ENCODE measurements at regions not wholly inside any gene's neighbourhood (a gene's known extent, or its start where the extent isn't known, plus 50 kb on each side); places are given as distances from the start of the nearest gene placed in this dataset.

GRCh38 chr20:58096880-58097423, 131.5 kb downstream of the ANKRD60 start:
- no peak overlapping the region for H4K8ac ChIP-seq (ENCODE audit: extremely low read depth, insufficient read depth, low read length)
- H3K4me2 ChIP-seq (ENCODE audit: insufficient read depth in 1 of 2, low read depth in 2 of 2, low read length in 2 of 2), result no peak overlapping the region
- H2BK5ac ChIP-seq (ENCODE audit: low read depth, low read length), result no peak overlapping the region
- peak in 1 of 2 experiments; percentile 20 for DNase-seq (ENCODE audit: low read depth in 1 of 2, low spot score in 2 of 2)
- no peak overlapping the region for H4K91ac ChIP-seq (replicated peaks; ENCODE audit: insufficient read length, low read length)
- H2BK15ac ChIP-seq (ENCODE audit: low read length), result no peak overlapping the region
- H3K4me1 ChIP-seq (replicated peaks in 1 of 4; ENCODE audit: control insufficient read depth in 3 of 4, insufficient read depth in 4 of 4, low read length in 3 of 4), result no peaks in the 10 kb centered on the region
- POLR2A ChIA-PET (ENCODE audit: partially characterized antibody), result no interaction called here
- H2AFZ ChIP-seq (ENCODE audit: low read length), result no peak overlapping the region
- TF ChIP-seq GABPA (IDR thresholded peaks at IDR 0.05; ENCODE audit: borderline replicate concordance, insufficient read depth, low read length), result no peak
- TF ChIP-seq HDAC2 (IDR thresholded peaks at IDR 0.05; ENCODE audit: borderline replicate concordance in 1 of 2, low read depth in 2 of 2, low read length in 2 of 2), result no peak
- no peak for TF ChIP-seq SP2 (IDR thresholded peaks at IDR 0.05; ENCODE audit: low read length)
- no peak for TF ChIP-seq MAX (IDR thresholded peaks at IDR 0.05)
- H3K23ac ChIP-seq (ENCODE audit: insufficient read length), result no peak overlapping the region
- no peaks in the 10 kb centered on the region for H3K36me3 ChIP-seq (ENCODE audit: control insufficient read depth in 2 of 4, insufficient read depth in 4 of 4, low read length in 3 of 4)
- no peak overlapping the region for H3K18ac ChIP-seq (ENCODE audit: extremely low read depth, low read length)
- H2AK5ac ChIP-seq (ENCODE audit: low read depth, low read length), result no peak overlapping the region
- no peak overlapping the region for H2BK120ac ChIP-seq (replicated peaks; ENCODE audit: low read depth, low read length)
- H3K9me3 ChIP-seq (ENCODE audit: insufficient read depth in 2 of 2, low read depth in 1 of 2, low read length in 1 of 2), result no peaks in the 10 kb centered on the region
- no peak overlapping the region for H2BK12ac ChIP-seq (ENCODE audit: low read depth, low read length)
- no peaks in the 10 kb centered on the region for H3K79me1 ChIP-seq (ENCODE audit: low read depth, low read length)
- no peak overlapping the region for H3K14ac ChIP-seq (ENCODE audit: insufficient read length)
- H3K9ac ChIP-seq (replicated peaks in 1 of 4; ENCODE audit: extremely low read depth in 1 of 4, low read depth in 3 of 4, low read length in 3 of 4), result no peak overlapping the region
- no peak overlapping the region for H3K4me3 ChIP-seq (ENCODE audit: extremely low read depth in 1 of 4, insufficient read depth in 2 of 4, low read depth in 3 of 4, low read length in 4 of 4)
- H3K27ac ChIP-seq (ENCODE audit: low read depth, low read length), result no peak overlapping the region
- H3K23me2 ChIP-seq (ENCODE audit: low read depth, low read length), result no peaks in the 10 kb centered on the region; the same call in 1 of the 2 replicates
- CTCF ChIA-PET (ENCODE audit: partially characterized antibody), result interaction anchor here (0.6 to 3.9 kb wide), 5 partner anchors 10 to 487 kb away, joined by 3 to 27 read pairs (median 4); no protein-coding TSS in a partner anchor
- 93% methylated on average over 8 of the region's 8 CpGs; no CpG with 5 or more reads in 1 of the 2 experiments for WGBS, 2 experiments (ENCODE audit: extremely low coverage in 1 of 2, insufficient coverage in 1 of 2, insufficient read length in 1 of 2, insufficient replicate concordance in 2 of 2, low coverage in 1 of 2, low lambda C conversion rate in 2 of 2, missing lambda C conversion rate in 1 of 2)
- H3K56ac ChIP-seq (replicated peaks; ENCODE audit: insufficient read length, low read depth, low read length), result no peak overlapping the region
- no peaks in the 10 kb centered on the region for H3K27me3 ChIP-seq (replicated peaks in 1 of 4; ENCODE audit: control insufficient read depth in 3 of 4, extremely low read depth in 1 of 4, insufficient read depth in 3 of 4, low read length in 3 of 4)
- no peak for FAIRE-seq
- H3K4ac ChIP-seq (replicated peaks; ENCODE audit: insufficient read length, low read depth, low read length), result no peak overlapping the region
- H4K5ac ChIP-seq (ENCODE audit: insufficient read length, low read depth, low read length), result no peak overlapping the region
- H2BK20ac ChIP-seq (ENCODE audit: low read length), result no peak overlapping the region
- H4K20me1 ChIP-seq (replicated peaks in 1 of 2; ENCODE audit: control insufficient read depth in 1 of 2, insufficient read depth in 2 of 2, low read length in 2 of 2), result no peaks in the 10 kb centered on the region
- no peaks in the 10 kb centered on the region for H3K79me2 ChIP-seq (ENCODE audit: control insufficient read depth in 1 of 2, insufficient read depth in 2 of 2, low read length in 2 of 2)

Data from H1 (cell line).